Sigmoid colon (tissue), 3 donors: ENCODE measurements at regions not wholly inside any gene's neighbourhood (a gene's known extent, or its start where the extent isn't known, plus 50 kb on each side); places are given as distances from the start of the nearest gene placed in this dataset.

ENCODE experiments used
- POLR2A ChIP-seq, 2 donors: fragments of 450-650 bp; IDR thresholded peaks; one replicate each; pipeline ENCODE4 v1.6.1; 2016; ENCODE audit warnings: antibody characterized with exemption in 2 of 2, mild to moderate bottlenecking in 2 of 2, moderate library complexity in 2 of 2
- TF ChIP-seq, protein P1 (sequence below), 4 experiments: fragments of 450-650 bp in 3 of 4; fragments of 200-600 bp in 1 of 4; IDR thresholded peaks; one replicate each; pipeline ENCODE4 v1.5.1; 2016 to 2019; ENCODE audit warnings: antibody characterized with exemption in 4 of 4, mild to moderate bottlenecking in 3 of 4, moderate library complexity in 2 of 4

DNA sequence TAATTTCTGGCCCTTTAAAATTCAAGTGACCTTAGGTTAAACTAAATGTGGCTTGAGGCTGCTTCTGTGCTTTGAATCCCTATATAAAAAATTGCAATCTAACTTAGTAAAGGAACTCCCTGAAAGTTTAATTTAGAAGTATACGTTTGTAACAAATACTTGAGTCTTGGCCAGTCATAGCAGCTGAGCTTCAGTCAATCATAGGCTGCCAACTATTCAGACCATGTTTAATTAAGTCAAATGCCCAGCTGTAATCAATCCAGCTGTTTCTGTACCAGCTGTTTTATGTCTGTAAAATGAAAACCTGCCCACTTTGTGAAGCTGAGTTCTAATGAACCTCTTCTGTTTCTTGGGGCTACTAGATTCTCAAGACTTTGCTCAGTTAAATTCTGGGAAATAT, 760.1 kb downstream of the MAT2B start:
- no peak for TF ChIP-seq POLR2A (IDR thresholded peaks at IDR 0.05)
- TF ChIP-seq, protein P1, sequence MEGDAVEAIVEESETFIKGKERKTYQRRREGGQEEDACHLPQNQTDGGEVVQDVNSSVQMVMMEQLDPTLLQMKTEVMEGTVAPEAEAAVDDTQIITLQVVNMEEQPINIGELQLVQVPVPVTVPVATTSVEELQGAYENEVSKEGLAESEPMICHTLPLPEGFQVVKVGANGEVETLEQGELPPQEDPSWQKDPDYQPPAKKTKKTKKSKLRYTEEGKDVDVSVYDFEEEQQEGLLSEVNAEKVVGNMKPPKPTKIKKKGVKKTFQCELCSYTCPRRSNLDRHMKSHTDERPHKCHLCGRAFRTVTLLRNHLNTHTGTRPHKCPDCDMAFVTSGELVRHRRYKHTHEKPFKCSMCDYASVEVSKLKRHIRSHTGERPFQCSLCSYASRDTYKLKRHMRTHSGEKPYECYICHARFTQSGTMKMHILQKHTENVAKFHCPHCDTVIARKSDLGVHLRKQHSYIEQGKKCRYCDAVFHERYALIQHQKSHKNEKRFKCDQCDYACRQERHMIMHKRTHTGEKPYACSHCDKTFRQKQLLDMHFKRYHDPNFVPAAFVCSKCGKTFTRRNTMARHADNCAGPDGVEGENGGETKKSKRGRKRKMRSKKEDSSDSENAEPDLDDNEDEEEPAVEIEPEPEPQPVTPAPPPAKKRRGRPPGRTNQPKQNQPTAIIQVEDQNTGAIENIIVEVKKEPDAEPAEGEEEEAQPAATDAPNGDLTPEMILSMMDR (IDR thresholded peaks at IDR 0.05) = no peak
